ENCODE measurements at regions not wholly inside any gene's neighbourhood (a gene's known extent, or its start where the extent isn't known, plus 50 kb on each side); places are given as distances from the start of the nearest gene placed in this dataset.

DNA sequence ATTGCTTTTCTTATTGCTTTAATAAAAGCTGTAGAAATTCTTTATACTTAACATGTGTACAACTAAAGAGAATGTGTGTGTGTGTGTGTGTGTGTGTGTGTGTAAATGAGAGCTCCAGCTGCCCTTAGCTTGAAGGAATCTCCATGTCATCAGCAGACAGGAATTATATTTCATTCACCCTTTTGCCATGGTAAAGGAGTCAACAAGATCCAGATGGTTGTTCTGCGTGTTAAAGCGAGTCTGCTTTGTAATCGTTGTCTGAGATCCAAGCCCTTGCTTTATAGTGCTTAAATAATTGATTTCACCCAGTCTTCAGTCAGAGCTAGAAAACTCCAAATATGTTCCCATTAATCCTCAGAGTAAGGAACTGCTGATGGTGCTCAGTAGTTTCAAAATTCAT lies 285.5 kb downstream of the PDGFC start:
- TF ChIP-seq, protein P1, sequence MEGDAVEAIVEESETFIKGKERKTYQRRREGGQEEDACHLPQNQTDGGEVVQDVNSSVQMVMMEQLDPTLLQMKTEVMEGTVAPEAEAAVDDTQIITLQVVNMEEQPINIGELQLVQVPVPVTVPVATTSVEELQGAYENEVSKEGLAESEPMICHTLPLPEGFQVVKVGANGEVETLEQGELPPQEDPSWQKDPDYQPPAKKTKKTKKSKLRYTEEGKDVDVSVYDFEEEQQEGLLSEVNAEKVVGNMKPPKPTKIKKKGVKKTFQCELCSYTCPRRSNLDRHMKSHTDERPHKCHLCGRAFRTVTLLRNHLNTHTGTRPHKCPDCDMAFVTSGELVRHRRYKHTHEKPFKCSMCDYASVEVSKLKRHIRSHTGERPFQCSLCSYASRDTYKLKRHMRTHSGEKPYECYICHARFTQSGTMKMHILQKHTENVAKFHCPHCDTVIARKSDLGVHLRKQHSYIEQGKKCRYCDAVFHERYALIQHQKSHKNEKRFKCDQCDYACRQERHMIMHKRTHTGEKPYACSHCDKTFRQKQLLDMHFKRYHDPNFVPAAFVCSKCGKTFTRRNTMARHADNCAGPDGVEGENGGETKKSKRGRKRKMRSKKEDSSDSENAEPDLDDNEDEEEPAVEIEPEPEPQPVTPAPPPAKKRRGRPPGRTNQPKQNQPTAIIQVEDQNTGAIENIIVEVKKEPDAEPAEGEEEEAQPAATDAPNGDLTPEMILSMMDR (conservative IDR thresholded peaks at IDR 0.05; ENCODE audit: low read length): no peak
- TF ChIP-seq EZH2phosphoT487 (IDR thresholded peaks at IDR 0.05; ENCODE audit: borderline replicate concordance, low read depth, low read length): no peak

Measured in OCI-LY7 (cell line).